NT2/D1 (cell line): ENCODE measurements at regions not wholly inside any gene's neighbourhood (a gene's known extent, or its start where the extent isn't known, plus 50 kb on each side); places are given as distances from the start of the nearest gene placed in this dataset.

ENCODE experiments used
- SUZ12 ChIP-seq: IDR thresholded peaks from 2 replicates; pipeline ENCODE4 v1.6.1; 2011; ENCODE audit not compliant: insufficient read length, insufficient read depth; ENCODE audit errors: extremely low read depth
- YY1 ChIP-seq: IDR thresholded peaks from 2 replicates; pipeline ENCODE4 v1.6.1; 2011; ENCODE audit not compliant: insufficient read length, insufficient read depth
- ZNF274 ChIP-seq: IDR thresholded peaks from 2 replicates; pipeline ENCODE4 v1.6.1; 2011; ENCODE audit warnings: mild to moderate bottlenecking, low read depth, low read length

- TF ChIP-seq YY1 (no peak), SUZ12 (no peak), ZNF274 (no peak)
These were observed 51.4 kb upstream of the DUSP5 start for GRCh38 chr10:110446277-110446676.
